SIG-M5 treated with dmso at 0.1 percent for 504 hours (cell line): ENCODE measurements at regions not wholly inside any gene's neighbourhood (a gene's known extent, or its start where the extent isn't known, plus 50 kb on each side); places are given as distances from the start of the nearest gene placed in this dataset.
"Not testable (repeated sequence)": the region's sequence is repeated elsewhere in the genome, so short reads cannot be mapped to it uniquely, and the experiment has no call there.

Experiments used
- DNase-seq: peaks from one replicate; lab custom pipeline; 2025; ENCODE audit not compliant: unreplicated experiment; lab: John Stamatoyannopoulos, UW

DNA sequence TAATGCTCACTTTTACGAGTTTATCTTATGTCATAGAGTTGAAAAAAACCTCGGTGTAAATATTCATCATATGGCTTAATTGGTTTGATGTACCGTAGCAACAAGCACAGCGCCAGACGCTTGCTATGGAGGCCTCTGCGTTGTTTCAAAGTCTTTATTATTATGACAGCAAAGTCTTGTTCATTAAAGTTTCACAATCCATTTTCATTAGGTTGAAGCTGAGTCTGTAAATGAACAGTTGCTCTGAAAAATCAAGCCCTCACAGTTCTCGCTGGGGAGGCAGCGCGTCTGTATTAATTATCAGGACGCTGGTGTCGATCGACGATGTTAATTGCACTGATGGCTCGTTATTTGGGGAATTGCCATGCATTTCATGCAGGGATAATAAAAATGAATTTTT lies 185.6 kb downstream of the INSC start:
- DNase-seq = no peak

DNA sequence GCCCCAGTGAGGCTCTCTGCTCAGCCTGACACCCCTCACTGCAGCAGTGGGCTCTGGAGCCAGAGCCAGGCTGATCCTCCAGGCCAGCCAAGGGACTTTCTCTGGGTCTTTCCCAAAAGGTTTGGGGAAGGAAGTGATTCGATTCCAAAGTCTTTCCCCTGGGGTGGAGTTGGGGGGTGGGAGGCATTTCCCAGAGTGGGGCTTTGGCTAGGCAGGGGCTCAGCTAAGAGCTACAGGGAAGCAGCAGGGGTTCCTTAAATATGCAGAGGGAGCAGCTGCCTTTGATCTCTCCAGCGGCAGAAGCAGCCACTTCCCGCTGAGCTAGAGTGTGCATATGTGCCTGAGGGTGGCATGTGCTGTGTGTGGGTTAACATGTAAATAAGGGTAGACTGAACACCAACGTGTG lies 192.9 kb downstream of the INSC start:
- DNase-seq = no peak

DNA sequence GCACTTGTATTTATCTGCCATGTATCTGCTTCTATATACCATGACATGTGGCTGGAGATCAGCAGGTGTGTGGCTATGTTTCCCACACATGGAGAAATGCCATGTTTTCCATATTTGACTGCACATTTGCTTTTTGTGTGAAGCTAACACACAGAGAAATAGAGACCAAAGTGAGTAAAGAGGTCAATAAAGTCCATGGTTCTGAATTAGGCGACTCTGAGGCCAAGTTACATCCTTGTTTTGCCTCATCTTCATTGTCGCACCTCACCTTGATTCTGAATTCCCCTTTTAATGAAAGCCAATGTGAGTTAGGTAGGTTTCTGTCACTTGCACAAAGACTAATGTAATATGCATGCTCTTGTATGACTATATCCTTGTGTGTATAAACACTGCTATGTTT lies 194.1 kb downstream of the INSC start:
- no peak for DNase-seq

DNA sequence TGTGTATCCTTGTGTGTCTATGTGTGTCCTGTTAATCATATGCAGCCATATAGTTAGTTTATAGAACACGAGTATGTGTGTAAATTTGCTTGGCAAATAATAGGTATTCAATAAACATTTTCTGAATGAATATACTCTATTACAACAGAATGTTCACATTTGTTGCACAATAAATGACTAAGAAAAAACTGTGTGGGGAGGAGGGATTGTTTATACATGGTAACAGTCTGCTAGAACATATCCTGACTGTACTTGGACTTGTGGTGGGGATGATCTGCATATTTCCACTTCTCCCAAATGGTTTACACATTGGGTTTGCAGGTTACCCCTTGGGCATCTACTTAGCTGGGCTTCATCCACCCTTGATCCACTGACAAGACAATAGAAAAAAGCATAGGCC lies 194.6 kb downstream of the INSC start:
- DNase-seq = no peak

DNA sequence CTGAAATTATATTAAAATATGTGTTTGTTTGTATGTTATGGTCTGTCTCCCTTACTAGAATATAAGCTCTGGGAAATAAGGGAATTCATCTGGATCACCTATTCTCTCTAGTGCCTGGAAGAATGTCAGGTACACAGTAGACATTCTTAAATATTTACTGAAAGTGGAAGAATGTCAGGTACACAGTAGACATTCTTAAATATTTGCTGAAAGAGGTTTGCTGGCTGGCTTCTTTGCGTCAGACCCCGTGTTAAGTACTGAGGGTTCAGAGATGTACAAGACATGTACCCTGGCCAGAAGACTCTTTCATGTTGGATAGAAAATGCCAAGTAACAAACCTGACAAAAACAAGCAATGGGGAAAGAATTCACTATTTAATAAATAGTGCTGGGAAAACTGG lies 199.1 kb downstream of the INSC start:
- no peak for DNase-seq

DNA sequence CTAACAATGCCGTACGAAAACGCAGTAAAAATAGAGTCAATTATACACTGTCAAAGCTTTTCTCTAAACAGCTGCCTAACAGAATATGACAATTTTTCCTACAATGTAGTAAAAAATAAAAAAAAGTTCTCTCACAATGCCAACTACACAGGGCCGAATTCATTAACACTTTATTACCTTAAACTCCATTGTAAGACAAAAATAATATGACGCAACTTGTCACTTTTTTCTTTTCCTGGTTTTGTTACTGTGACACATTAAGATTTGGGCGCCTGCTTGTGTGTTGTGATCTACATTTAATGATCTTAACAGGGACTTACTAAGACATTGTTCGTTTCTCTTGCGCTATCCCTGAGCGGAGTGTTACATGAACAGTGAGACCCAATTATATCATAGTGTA lies 204.1 kb downstream of the INSC start:
- no peak for DNase-seq

DNA sequence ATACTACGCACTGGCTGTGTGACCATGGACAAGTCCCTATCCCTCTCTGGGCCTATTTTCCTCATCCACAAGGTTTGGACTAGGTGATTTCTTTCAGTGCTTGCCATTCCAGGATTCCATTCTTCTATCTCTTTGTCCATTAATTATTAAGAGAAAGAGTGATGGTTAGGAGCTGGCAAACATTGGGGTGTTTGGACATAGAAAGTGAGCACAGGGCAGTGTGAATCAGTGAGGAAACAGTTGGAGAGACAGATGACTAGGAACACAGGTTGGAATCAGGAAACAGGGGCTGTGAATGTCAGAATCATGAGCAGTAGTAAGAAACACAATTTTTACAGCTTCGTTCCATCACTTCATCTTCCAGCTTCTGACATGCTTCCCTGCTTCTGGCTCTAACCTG lies 211.8 kb downstream of the INSC start:
- no peak for DNase-seq

DNA sequence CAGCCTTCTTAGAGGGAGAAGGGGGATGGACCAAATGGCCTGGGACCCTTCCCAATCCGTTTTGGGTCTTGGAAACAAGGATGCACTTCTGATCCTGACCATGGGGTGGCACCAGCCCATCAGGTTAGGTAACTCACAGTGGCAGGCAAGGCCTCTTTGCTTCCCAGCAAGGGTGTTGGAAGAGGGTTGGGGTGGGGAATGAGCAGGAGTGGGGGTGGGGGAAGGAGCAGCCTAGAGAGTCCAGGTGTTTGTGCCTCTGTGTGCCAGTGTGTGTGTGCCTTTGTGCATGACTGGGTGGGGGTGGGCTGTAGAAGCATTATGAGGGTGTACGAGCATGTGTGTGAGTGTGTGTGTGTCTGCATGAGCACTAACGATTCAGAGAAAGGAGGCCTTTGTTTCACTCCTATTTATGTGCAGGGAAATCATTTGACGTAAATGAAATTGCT lies 213.1 kb downstream of the INSC start:
- DNase-seq = peak; percentile 17

DNA sequence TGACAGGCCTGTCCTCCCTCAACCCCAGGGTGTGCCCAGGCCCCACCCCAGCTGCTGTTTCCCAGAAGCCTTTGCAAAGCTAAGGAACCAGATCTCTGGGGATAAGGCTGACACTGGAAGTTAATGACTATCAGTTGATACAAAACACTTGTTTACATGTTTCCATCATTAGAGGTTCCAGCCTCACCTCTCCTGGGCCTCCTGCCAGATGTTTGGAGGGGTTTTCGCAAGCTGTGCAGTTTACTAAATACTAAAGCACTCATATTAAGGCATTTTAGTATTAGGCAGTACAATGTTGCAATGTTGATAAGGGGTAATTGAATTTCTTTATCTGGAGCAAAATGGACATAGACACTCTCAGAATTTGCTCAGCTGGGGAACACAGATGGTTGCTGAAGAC lies 218.7 kb downstream of the INSC start:
- no peak for DNase-seq

DNA sequence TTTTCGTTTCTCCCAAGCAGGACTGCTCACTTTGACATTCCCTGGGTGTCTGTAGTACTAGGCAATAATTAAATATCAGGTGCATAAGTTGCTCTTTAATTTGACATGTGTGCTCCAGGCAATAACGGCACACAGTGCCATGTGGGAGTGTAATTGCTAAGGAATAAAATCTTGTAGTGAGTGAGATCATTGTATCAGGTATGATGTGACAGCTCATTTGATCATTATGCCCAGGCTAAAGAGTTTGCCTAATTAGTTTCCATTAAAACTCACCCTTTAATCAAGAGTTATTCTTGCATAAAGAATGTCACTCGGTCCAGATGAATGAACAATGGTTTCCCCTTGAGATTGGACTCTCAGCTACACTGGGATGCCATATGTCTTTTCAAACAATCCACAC lies 220.0 kb downstream of the INSC start:
- DNase-seq = no peak

DNA sequence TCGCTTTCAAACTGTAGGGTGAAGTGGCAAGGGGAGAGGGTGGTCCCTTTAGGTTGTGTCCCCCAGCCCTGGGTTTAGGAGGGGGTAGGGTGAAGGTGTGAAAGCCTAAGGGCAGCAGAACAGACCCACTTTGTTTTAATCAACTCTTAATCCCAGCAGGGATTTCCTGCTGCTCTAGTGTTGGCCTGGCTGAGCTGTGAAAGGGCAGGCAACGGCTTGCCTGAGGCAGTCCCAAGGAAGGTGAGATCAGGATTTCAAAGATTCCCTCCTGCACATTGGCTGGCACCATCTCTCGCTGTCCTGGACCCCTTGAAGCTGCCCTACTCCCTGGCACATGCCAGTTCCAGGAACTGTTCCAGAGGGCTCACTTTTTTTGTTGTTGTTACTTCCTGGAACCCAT lies 221.3 kb downstream of the INSC start:
- no peak for DNase-seq

DNA sequence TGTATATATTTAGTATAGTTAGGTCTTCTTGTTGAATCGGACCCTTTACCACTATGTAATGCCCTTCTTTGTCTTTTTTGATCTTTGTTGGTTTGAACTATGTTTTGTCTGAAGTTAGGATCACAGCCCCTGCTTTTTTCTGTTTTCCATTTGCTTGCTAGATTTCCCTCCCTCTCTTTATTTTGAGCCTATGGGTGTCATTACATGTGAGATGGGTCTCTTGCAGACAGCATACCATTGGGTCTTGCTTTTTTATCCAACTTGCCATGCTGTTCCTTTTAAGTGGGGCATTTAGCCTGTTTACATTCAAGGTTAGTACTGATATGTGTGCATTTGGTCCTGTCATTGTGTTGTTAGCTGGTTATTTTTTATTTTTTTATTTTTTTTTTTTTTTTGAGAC lies 224.6 kb downstream of the INSC start:
- DNase-seq = no peak

DNA sequence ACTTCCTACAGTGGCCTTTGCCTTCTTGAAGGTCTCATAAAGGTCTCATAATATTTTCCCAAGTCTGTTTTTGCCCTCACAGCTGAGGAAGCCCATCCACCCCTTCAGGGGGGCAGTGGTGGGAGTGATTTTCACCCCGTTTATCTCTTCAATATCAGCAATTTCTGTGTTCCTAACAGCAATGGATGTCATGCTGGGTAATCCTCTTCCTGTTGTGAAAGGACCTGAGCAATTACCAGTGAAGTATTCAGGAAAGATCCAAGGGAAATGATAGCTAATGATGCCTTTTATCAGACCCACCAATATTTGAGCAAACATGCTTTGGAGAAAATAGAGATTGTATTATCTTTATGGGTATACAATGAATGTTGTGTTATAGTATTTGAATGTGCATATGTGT lies 226.9 kb downstream of the INSC start:
- DNase-seq = no peak

DNA sequence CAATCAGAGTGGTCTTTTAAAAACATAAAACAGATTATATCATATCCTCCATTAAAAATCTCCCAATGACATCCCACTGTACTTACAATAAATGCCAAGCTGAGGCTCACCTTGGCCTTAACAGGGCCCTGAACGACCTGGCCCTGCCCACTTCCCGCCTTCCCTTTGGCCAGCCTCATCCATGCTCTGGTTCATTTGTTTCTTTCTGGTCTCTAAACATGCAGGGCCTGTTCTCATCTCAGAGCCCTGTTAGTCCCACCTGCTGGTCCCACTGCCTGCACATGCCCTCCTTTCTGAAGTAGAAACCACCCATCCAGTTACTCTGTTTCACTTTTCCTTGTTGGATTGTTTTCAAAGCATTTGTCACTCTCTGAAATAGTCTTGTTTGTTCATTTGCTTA lies 227.4 kb downstream of the INSC start:
- no peak for DNase-seq

DNA sequence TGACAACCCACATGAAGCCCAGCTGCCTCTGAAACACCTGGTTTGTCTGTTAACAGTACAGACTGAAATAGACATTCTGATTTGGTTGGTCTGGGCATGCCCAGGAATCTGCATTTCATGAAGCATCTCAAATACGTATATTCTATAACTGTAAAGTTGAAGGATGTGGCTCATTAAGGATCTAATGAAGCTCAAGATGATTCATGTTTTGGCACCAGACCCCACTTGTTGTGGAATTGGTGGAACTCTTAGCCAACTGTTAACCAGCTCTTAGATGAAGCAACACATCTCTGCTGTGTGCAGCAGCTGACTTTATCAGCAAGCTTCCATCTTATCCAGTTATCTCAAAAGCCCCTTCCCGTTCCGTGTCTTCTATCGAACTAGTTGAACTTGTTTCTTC lies 232.2 kb downstream of the INSC start:
- no peak for DNase-seq

DNA sequence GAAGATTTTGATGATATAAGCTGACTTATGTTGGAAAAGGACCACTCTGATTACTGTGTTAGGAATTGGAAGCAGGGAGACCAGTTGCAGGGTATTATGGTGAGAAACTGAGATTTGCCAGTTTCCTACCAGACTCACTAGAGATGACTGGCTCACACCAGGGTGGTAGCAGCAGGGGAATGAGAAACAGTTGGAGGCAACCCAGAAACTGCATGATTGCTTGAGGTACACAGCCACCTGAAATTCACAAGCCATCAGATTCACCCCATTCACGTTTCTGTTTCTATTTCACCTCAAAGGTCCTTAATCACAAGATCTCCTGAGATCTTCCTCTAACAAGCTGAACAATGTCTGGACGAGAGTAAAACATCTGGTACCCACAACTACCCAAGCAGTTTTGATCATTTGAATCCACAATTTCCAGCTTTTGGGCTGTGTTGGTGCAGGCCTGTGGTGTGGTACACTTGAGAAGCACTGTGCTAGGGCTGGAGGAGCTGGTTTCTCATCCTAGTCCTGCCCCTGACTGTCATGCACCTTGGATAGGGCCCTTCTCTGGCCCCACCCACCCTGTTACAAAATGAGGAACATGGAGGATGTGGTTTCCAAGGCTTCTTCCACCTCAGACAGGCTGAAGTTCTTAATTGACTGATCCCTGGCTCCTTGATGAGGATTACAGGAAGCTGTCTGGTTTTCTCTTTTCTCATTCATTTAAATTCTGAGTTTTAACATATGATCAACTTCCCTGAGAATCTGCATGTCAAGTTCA lies 233.4 kb downstream of the INSC start:
- DNase-seq = peak; percentile 17

DNA sequence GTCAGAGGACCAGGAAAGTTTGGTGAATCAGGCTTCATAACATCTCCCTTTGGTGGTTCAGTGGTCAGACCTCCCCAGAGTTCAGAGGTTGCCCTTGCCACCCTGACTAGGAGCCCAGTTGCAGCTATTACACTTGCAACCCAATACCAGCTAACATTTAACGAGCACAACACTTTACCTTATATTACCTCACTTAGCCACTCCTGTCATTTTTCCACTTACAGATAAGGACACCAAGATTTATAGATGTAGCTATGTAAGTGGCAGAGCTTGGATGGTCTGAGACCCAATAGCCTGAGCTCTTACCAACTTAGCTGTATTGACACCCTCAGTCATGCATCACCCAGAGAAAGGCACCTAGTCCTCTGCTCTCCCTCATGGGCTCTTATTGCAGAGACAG lies 234.7 kb downstream of the INSC start:
- DNase-seq = no peak

DNA sequence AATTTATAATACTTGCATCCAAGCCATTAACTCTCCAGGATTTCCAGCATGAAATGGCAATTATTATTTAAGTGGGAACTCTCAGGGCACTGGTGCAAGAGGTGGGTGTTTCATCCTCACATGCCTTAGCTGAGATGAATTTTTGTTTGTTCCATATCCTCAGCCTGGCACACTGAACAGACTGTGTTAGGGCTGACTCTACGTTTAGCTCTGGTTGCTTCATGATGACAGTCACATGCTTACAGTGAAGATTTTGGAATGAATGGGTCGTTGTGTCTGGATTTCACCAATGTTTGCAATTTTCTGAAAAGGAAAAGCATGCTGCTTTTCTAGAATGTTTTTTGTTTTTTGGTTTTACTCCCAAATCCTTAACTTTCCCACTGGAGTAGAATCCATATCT lies 246.6 kb downstream of the INSC start:
- no peak for DNase-seq

DNA sequence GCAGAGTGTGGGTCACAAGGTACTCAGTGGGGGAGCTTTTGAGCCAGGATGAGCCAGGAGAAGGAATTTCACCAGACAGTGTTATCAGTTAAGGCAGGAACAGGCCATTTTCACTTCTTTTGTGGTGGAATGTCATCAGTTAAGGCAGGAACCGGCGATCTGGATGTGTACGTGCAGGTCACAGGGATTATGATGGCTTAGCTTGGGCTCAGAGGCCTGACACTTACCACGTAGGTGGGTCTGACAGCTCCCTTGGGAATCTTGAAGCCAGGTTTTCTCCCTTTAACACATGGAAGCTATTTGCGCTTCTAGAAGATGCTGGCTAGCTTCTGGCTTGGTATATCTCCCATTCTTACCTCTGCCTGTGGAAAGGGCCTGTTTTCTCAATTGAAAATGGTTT lies 250.6 kb downstream of the INSC start:
- not testable (repeated sequence) for DNase-seq

DNA sequence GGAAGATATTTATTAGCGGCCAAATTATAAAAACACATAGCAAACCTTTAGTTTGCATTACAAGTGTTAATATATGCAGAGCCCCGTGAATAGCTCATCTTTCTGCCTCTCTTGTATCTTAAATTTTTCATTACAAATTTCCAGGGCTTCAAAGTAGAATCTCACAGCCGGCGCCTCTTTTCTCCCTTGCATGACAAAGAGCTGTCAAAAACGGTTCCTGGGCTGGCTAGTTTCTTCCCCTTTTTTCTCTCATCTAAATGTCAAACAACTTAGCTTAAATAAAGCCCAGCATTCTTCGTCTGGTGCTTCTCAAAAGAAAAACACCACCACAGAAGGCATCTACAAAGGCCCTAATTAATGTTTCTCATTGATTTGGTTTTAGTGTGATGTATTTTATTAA lies 253.0 kb downstream of the INSC start:
- DNase-seq = no peak

DNA sequence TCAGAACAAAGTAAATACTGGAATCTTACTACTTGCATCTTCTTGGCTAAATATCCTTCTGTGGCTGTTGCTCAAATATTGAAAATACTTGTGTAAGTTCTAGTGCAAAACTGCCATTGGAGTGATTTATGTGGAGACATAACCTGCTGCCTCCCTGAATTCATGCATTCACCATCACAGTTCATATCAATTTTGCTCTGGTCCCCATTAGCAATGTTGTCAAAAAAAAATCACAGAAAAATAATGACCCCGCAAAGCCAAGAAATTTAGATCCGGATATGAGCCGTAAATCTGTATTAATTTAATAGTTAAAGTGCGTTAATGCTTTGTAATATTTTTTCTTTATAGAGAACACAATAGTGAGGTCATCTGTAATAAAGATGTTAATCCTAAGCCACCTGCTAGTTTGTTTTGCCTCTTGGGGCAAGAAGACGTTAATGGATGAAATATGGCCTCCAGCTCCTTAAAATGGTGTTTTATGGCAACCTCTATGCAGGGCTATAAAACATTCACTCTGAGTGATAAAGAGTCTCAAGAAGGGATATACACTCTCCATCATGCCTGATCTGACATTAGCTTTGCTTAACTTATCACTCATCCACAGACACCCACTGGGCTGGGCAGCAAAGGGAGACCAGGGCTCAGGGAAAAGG lies 255.9 kb downstream of the INSC start:
- no peak for DNase-seq

DNA sequence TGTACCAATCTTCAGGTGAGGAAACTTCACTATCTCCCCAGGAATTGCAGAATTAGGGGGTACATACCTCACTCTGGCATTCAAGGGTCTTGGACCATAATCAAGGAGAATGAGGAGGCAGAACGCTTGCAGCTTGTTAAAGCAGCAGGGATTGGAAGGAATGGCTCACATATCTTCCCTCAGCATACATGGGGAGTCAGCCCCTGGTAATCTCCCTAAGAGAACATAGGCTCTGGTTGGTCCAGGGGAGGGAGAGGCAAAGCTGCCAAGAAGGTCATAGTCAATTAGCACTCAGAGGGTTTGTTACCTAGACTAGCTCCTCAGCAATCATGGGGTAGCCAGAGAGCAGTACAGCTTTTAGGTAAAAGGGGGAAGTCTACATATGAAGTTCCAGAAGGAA lies 256.8 kb downstream of the INSC start:
- no peak for DNase-seq

DNA sequence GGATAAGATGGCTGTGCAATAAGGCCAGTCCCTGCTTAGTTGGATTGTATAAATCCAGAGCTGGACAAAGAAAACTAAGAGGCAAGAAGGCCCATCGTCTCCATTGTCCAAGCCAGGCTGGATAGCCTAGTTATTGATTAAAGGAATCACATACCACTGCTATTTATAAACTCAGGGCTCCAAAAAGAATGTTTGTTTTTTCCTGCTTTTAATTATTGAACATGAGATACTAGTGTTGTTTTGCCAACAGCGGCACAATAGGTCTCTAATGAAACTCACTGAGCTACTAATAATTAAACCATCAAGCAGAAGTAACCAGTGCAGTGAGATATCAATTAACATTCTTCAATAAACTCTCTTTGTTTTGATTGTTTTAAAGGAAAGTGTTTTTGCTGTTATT lies 259.7 kb downstream of the INSC start:
- DNase-seq = no peak
